Ovary (tissue), 3 donors: ENCODE measurements at regions not wholly inside any gene's neighbourhood (a gene's known extent, or its start where the extent isn't known, plus 50 kb on each side); places are given as distances from the start of the nearest gene placed in this dataset.

ENCODE experiments used
- EP300 ChIP-seq: sonication (generic); formaldehyde crosslinking; IDR thresholded peaks from one replicate; pipeline ENCODE4 v1.6.1; 2017; ENCODE audit warnings: antibody characterized with exemption
- POLR2A ChIP-seq: fragments of 450-650 bp; IDR thresholded peaks from one replicate; pipeline ENCODE4 v1.6.1; 2017; ENCODE audit warnings: antibody characterized with exemption, mild to moderate bottlenecking, moderate library complexity
- TF ChIP-seq, protein P1 (sequence below), 3 donors: fragments of 450-650 bp in 2 of 3; fragments of 200-600 bp in 1 of 3; IDR thresholded peaks; one replicate each; pipeline versions ENCODE4 v1.5.1 to v1.8.0; 2016 to 2022; ENCODE audit warnings: antibody characterized with exemption in 3 of 3, mild to moderate bottlenecking in 1 of 3
- donor health status: DM: no; HTN: no; CAD: no.

DNA sequence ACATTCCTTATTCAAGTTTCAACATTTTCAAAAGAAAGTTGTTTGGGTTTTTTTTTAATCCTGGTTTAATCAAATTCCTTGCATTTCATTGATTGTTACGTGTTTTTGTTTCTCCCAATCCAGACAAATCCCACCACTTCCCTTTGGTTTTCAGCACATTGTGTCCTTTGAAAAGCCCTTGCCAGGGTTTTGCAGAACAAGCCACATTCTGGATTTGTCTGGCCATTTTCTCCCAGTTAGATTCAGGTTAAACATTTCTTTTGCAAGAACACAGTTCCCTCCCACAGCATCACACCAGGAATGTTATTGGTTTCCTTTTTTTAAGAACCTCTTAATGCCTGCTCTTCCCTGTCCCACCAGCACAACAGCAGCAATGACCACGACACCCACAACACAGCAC is 278.0 kb upstream of the SALL1 start:
- TF ChIP-seq, protein P1, sequence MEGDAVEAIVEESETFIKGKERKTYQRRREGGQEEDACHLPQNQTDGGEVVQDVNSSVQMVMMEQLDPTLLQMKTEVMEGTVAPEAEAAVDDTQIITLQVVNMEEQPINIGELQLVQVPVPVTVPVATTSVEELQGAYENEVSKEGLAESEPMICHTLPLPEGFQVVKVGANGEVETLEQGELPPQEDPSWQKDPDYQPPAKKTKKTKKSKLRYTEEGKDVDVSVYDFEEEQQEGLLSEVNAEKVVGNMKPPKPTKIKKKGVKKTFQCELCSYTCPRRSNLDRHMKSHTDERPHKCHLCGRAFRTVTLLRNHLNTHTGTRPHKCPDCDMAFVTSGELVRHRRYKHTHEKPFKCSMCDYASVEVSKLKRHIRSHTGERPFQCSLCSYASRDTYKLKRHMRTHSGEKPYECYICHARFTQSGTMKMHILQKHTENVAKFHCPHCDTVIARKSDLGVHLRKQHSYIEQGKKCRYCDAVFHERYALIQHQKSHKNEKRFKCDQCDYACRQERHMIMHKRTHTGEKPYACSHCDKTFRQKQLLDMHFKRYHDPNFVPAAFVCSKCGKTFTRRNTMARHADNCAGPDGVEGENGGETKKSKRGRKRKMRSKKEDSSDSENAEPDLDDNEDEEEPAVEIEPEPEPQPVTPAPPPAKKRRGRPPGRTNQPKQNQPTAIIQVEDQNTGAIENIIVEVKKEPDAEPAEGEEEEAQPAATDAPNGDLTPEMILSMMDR (IDR thresholded peaks at IDR 0.05), result no peak
- TF ChIP-seq POLR2A (no peak), EP300 (no peak)
